ENCODE measurements at regions not wholly inside any gene's neighbourhood (a gene's known extent, or its start where the extent isn't known, plus 50 kb on each side); places are given as distances from the start of the nearest gene placed in this dataset.

- TF ChIP-seq SIN3A (IDR thresholded peaks at IDR 0.05; ENCODE audit: borderline replicate concordance, insufficient read depth, low read length) = no peak
Observed at GRCh38 chr11:45036010-45036409, 85.3 kb upstream of the TP53I11 start.

DNA sequence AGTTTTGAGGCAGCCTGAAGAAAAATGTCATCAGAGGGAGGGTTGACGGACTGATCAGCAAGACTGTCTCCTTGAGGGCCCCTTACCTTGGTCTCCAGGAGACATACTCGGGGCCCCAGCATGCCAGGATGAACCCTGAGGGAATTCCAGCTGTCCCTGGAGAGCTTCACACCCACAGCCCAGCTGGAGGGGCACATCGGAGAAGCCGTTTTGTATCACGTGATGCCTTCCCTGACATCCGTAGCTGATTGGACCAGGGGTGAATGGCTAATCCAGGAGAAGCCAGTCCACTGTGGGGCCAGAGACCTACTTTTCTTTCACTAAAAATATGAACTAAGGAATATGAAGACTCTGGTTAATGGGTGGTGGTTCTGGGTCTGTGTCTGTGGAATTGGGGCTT is 86.0 kb upstream of the TP53I11 start:
- TF ChIP-seq POLR2AphosphoS5 (IDR thresholded peaks at IDR 0.05; ENCODE audit: low read depth, low read length) = no peak
- no peak for TF ChIP-seq TAF1 (IDR thresholded peaks at IDR 0.05; ENCODE audit: borderline replicate concordance, insufficient read depth, low read length)
- TF ChIP-seq, protein P1, sequence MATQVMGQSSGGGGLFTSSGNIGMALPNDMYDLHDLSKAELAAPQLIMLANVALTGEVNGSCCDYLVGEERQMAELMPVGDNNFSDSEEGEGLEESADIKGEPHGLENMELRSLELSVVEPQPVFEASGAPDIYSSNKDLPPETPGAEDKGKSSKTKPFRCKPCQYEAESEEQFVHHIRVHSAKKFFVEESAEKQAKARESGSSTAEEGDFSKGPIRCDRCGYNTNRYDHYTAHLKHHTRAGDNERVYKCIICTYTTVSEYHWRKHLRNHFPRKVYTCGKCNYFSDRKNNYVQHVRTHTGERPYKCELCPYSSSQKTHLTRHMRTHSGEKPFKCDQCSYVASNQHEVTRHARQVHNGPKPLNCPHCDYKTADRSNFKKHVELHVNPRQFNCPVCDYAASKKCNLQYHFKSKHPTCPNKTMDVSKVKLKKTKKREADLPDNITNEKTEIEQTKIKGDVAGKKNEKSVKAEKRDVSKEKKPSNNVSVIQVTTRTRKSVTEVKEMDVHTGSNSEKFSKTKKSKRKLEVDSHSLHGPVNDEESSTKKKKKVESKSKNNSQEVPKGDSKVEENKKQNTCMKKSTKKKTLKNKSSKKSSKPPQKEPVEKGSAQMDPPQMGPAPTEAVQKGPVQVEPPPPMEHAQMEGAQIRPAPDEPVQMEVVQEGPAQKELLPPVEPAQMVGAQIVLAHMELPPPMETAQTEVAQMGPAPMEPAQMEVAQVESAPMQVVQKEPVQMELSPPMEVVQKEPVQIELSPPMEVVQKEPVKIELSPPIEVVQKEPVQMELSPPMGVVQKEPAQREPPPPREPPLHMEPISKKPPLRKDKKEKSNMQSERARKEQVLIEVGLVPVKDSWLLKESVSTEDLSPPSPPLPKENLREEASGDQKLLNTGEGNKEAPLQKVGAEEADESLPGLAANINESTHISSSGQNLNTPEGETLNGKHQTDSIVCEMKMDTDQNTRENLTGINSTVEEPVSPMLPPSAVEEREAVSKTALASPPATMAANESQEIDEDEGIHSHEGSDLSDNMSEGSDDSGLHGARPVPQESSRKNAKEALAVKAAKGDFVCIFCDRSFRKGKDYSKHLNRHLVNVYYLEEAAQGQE (IDR thresholded peaks at IDR 0.05; ENCODE audit: insufficient read depth in 1 of 2, low read depth in 2 of 2, low read length in 2 of 2) = no peak
- TF ChIP-seq FOXP2 (optimal IDR thresholded peaks at IDR 0.05; ENCODE audit: borderline replicate concordance, extremely low read depth, extremely low read length, insufficient read depth) = no peak
- no peak for TF ChIP-seq SIN3A (IDR thresholded peaks at IDR 0.05; ENCODE audit: borderline replicate concordance, insufficient read depth, low read length)

DNA sequence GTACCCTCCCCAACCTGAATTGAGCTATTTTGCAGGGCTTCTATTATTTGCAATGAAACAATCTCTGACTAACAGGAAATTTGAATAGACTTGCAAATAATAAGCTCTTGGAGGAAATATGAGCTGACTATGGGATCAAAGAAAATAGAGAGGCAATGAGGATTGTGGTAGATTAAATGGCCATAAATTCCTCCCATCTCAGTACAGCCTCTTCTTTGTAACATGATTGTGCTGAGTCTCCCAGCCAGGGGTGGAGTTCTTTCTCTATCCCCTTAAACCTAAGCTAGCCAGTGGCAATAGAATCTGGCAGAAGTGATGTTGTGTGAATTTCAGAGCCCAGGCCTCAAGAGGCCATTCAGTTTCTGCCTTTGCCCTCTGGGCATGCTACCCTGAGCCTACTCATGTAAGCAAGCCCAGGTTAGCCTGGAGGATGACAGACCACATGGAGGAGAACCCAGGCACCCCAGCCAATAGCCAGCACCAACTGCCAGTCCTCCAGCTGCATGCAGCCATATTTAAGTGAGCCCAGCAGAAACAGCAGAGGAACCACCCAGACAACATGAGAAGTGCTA is 86.8 kb upstream of the TP53I11 start:
- TF ChIP-seq SIN3A (IDR thresholded peaks at IDR 0.05; ENCODE audit: borderline replicate concordance, insufficient read depth, low read length) (no peak), POLR2AphosphoS5 (IDR thresholded peaks at IDR 0.05; ENCODE audit: low read depth, low read length) (no peak), FOXP2 (optimal IDR thresholded peaks at IDR 0.05; ENCODE audit: borderline replicate concordance, extremely low read depth, extremely low read length, insufficient read depth) (no peak), TAF1 (IDR thresholded peaks at IDR 0.05; ENCODE audit: borderline replicate concordance, insufficient read depth, low read length) (no peak)
- TF ChIP-seq, protein P1 (IDR thresholded peaks at IDR 0.05; ENCODE audit: insufficient read depth in 1 of 2, low read depth in 2 of 2, low read length in 2 of 2) = no peak

DNA sequence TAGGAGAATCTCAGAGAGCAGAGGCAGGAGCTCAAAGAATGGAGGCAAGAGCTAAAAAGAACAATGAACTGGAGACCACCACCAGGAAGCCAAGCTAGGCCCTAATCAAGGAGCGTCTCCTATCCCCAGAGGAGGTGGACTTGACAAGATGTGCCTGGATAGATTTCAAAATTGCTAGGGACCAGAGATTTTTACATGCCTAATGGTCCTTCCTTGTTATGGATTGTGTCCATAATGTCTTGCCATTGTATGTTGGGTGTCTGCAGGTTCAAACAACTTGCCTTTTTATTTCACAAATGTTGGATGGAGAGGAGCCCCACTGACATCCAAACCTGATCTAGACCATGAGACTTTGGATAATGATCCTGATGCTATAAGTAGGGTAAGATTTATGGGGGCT is 88.2 kb upstream of the TP53I11 start:
- no peak for TF ChIP-seq FOXP2 (optimal IDR thresholded peaks at IDR 0.05; ENCODE audit: borderline replicate concordance, extremely low read depth, extremely low read length, insufficient read depth)
- no peak for TF ChIP-seq TAF1 (IDR thresholded peaks at IDR 0.05; ENCODE audit: borderline replicate concordance, insufficient read depth, low read length)
- TF ChIP-seq SIN3A (IDR thresholded peaks at IDR 0.05; ENCODE audit: borderline replicate concordance, insufficient read depth, low read length) = no peak
- TF ChIP-seq POLR2AphosphoS5 (IDR thresholded peaks at IDR 0.05; ENCODE audit: low read depth, low read length) = no peak
- TF ChIP-seq, protein P1 (IDR thresholded peaks at IDR 0.05; ENCODE audit: insufficient read depth in 1 of 2, low read depth in 2 of 2, low read length in 2 of 2) = no peak

GRCh38 chr11:45041596-45041995 is 90.9 kb upstream of the TP53I11 start:
- TF ChIP-seq SIN3A (IDR thresholded peaks at IDR 0.05; ENCODE audit: borderline replicate concordance, insufficient read depth, low read length) (no peak), TAF1 (IDR thresholded peaks at IDR 0.05; ENCODE audit: borderline replicate concordance, insufficient read depth, low read length) (no peak), FOXP2 (optimal IDR thresholded peaks at IDR 0.05; ENCODE audit: borderline replicate concordance, extremely low read depth, extremely low read length, insufficient read depth) (no peak), POLR2AphosphoS5 (IDR thresholded peaks at IDR 0.05; ENCODE audit: low read depth, low read length) (no peak)
- TF ChIP-seq, protein P1 (IDR thresholded peaks at IDR 0.05; ENCODE audit: insufficient read depth in 1 of 2, low read depth in 2 of 2, low read length in 2 of 2) = no peak

Data from PFSK-1 (cell line).